ENCODE measurements at regions not wholly inside any gene's neighbourhood (a gene's known extent, or its start where the extent isn't known, plus 50 kb on each side); places are given as distances from the start of the nearest gene placed in this dataset.

GRCh38 chr6:141988954-141989705, 143.6 kb upstream of the GJE1 start:
- Mint-ChIP-seq H3K36me3 (ENCODE audit: low read depth) (no peaks in the 10 kb centered on the region), H3K9me3 (no peaks in the 10 kb centered on the region), H3K4me1 (no peaks in the 10 kb centered on the region), H3K4me3 (no peak overlapping the region), H3K27ac (ENCODE audit: unreplicated experiment) (no peak overlapping the region), H3K27me3 (ENCODE audit: low read depth) (no peaks in the 10 kb centered on the region)
- DNase-seq (ENCODE audit: low read depth, low spot score), result peak; percentile 6
- peak; percentile 81 for TF ChIP-seq CTCF (conservative IDR thresholded peaks at IDR 0.05)

- DNase-seq (ENCODE audit: low read depth, low spot score), result no peak
- no peaks in the 10 kb centered on the region for H3K27me3 Mint-ChIP-seq (ENCODE audit: low read depth)
- H3K4me3 Mint-ChIP-seq, result no peak overlapping the region
- TF ChIP-seq CTCF (conservative IDR thresholded peaks at IDR 0.05), result no peak
- no peaks in the 10 kb centered on the region for H3K9me3 Mint-ChIP-seq
- no peaks in the 10 kb centered on the region for H3K36me3 Mint-ChIP-seq (ENCODE audit: low read depth)
- no peaks in the 10 kb centered on the region for H3K4me1 Mint-ChIP-seq
- no peak overlapping the region for H3K27ac Mint-ChIP-seq (ENCODE audit: unreplicated experiment)
Observed at GRCh38 chr6:141988327-141988726, 144.4 kb upstream of the GJE1 start.

GRCh38 chr6:141986457-141986856, 146.3 kb upstream of the GJE1 start:
- Mint-ChIP-seq H3K36me3 (ENCODE audit: low read depth) (no peaks in the 10 kb centered on the region), H3K4me3 (no peak overlapping the region), H3K27ac (ENCODE audit: unreplicated experiment) (no peak overlapping the region), H3K27me3 (ENCODE audit: low read depth) (no peaks in the 10 kb centered on the region), H3K9me3 (no peaks in the 10 kb centered on the region), H3K4me1 (no peaks in the 10 kb centered on the region)
- no peak for TF ChIP-seq CTCF (conservative IDR thresholded peaks at IDR 0.05)
- DNase-seq (ENCODE audit: low read depth, low spot score), result no peak

GRCh38 chr6:141981190-141981589, 151.5 kb upstream of the GJE1 start:
- Mint-ChIP-seq H3K36me3 (ENCODE audit: low read depth) (no peaks in the 10 kb centered on the region), H3K9me3 (no peaks in the 10 kb centered on the region), H3K27ac (ENCODE audit: unreplicated experiment) (no peak overlapping the region), H3K4me3 (no peak overlapping the region), H3K4me1 (no peaks in the 10 kb centered on the region), H3K27me3 (ENCODE audit: low read depth) (no peaks in the 10 kb centered on the region)
- no peak for DNase-seq (ENCODE audit: low read depth, low spot score)
- TF ChIP-seq CTCF (conservative IDR thresholded peaks at IDR 0.05), result no peak

GRCh38 chr6:141977782-141978181, 154.9 kb upstream of the GJE1 start:
- H3K4me1 Mint-ChIP-seq, result no peaks in the 10 kb centered on the region
- no peak overlapping the region for H3K4me3 Mint-ChIP-seq
- no peak for TF ChIP-seq CTCF (conservative IDR thresholded peaks at IDR 0.05)
- H3K36me3 Mint-ChIP-seq (ENCODE audit: low read depth), result no peaks in the 10 kb centered on the region
- H3K27me3 Mint-ChIP-seq (ENCODE audit: low read depth), result no peaks in the 10 kb centered on the region
- no peak overlapping the region for H3K27ac Mint-ChIP-seq (ENCODE audit: unreplicated experiment)
- H3K9me3 Mint-ChIP-seq, result no peaks in the 10 kb centered on the region
- DNase-seq (ENCODE audit: low read depth, low spot score), result no peak

Data from neural crest cell (in vitro differentiated cells).